Liver (tissue), 8 donors: ENCODE measurements at regions not wholly inside any gene's neighbourhood (a gene's known extent, or its start where the extent isn't known, plus 50 kb on each side); places are given as distances from the start of the nearest gene placed in this dataset.

ENCODE experiments used
- DNase-seq: peaks from one replicate; pipeline ENCODE4 v3.0.0-alpha.2; 2017; ENCODE audit warnings: low spot score
- H3K27ac ChIP-seq, 2 donors: one replicate each; pipeline ENCODE4 v1.7.0; 2013; ENCODE audit warnings: inconsistent platforms in 2 of 2, low read length in 2 of 2, control low read depth in 1 of 2, low read depth in 1 of 2, mild to moderate bottlenecking in 1 of 2
- H3K27me3 ChIP-seq, 4 donors: one replicate each; pipeline versions ENCODE4 v1.6.1 to v1.7.0; 2013; ENCODE audit warnings: low read length in 3 of 4, inconsistent platforms in 1 of 4, mild to moderate bottlenecking in 1 of 4, moderate library complexity in 1 of 4; ENCODE audit not compliant: control insufficient read depth in 4 of 4, insufficient read depth in 4 of 4
- H3K36me3 ChIP-seq, 4 donors: one replicate each; pipeline versions ENCODE4 v1.6.1 to v1.7.0; 2013; ENCODE audit warnings: low read length in 3 of 4, mild to moderate bottlenecking in 3 of 4, low read depth in 1 of 4, moderate library complexity in 1 of 4; ENCODE audit not compliant: control insufficient read depth in 4 of 4, insufficient read depth in 3 of 4
- H3K4me1 ChIP-seq, 4 donors: one replicate each; pipeline versions ENCODE4 v1.6.1 to v1.7.0; 2013; ENCODE audit warnings: low read length in 3 of 4, mild to moderate bottlenecking in 3 of 4, moderate library complexity in 1 of 4; ENCODE audit not compliant: control insufficient read depth in 4 of 4, insufficient read depth in 4 of 4
- H3K4me3 ChIP-seq, 3 donors: one replicate each; pipeline versions ENCODE4 v1.6.1 to v1.7.0; 2013; ENCODE audit warnings: low read length in 3 of 3, control low read depth in 1 of 3, low read depth in 1 of 3, mild to moderate bottlenecking in 1 of 3
- H3K9ac ChIP-seq, 2 donors: one replicate each; pipeline ENCODE4 v1.7.0; 2013; ENCODE audit warnings: low read length in 2 of 2, mild to moderate bottlenecking in 2 of 2, moderate library complexity in 2 of 2, control low read depth in 1 of 2, low read depth in 1 of 2
- H3K9me3 ChIP-seq, 4 donors: one replicate each; pipeline versions ENCODE4 v1.6.1 to v1.7.0; 2013; ENCODE audit warnings: low read length in 3 of 4; ENCODE audit not compliant: control insufficient read depth in 4 of 4
- CTCF ChIP-seq: fragments of 150-350 bp; IDR thresholded peaks from 2 replicates; pipeline ENCODE4 v1.5.1; 2017; ENCODE audit warnings: improper control_type of control experiment, low read depth, low read length; ENCODE audit not compliant: missing input control
- JUND ChIP-seq, 2 donors: IDR thresholded peaks; 2 replicates each; pipeline ENCODE4 v1.6.1; 2016; ENCODE audit warnings: antibody characterized with exemption in 2 of 2
- RAD21 ChIP-seq, 2 donors: IDR thresholded peaks; 2 replicates each; pipeline ENCODE4 v1.6.1; 2016; ENCODE audit warnings: antibody characterized with exemption in 2 of 2, mild to moderate bottlenecking in 2 of 2
- SP1 ChIP-seq: IDR thresholded peaks from 2 replicates; pipeline ENCODE4 v1.6.1; 2018; ENCODE audit warnings: antibody characterized with exemption, mild to moderate bottlenecking
- ZBTB33 ChIP-seq: IDR thresholded peaks from 2 replicates; pipeline ENCODE4 v1.6.1; 2016; ENCODE audit warnings: antibody characterized with exemption
- WGBS: extraction: QIAGEN DNeasy Blood & Tissue Kit; methylation state at CpG from one replicate; pipeline ENCODE4 v1.1.7; 2013; 5-methylcytosine and 5-hydroxymethylcytosine counted together
- TF ChIP-seq, protein P1 (sequence below): IDR thresholded peaks from 2 replicates; pipeline ENCODE4 v1.6.1; 2016; ENCODE audit warnings: antibody characterized with exemption, mild to moderate bottlenecking
- donor health status: healthy.
- donor health status: healthy.
- donor health status: healthy.
- donor health status: healthy.
- donor health status: healthy.

GRCh38 chr3:162278834-162279233 is 782.2 kb downstream of the OTOL1 start:
- 67% methylated on average over 2 of the region's 2 CpGs for WGBS
- Histone ChIP-seq H3K4me1 (no peaks in the 10 kb centered on the region), H3K9ac (no peak overlapping the region), H3K27me3 (no peaks in the 10 kb centered on the region), H3K27ac (no peak overlapping the region), H3K36me3 (no peaks in the 10 kb centered on the region), H3K4me3 (no peak overlapping the region), H3K9me3 (no peaks in the 10 kb centered on the region)
- no peak for DNase-seq
- TF ChIP-seq, protein P1, sequence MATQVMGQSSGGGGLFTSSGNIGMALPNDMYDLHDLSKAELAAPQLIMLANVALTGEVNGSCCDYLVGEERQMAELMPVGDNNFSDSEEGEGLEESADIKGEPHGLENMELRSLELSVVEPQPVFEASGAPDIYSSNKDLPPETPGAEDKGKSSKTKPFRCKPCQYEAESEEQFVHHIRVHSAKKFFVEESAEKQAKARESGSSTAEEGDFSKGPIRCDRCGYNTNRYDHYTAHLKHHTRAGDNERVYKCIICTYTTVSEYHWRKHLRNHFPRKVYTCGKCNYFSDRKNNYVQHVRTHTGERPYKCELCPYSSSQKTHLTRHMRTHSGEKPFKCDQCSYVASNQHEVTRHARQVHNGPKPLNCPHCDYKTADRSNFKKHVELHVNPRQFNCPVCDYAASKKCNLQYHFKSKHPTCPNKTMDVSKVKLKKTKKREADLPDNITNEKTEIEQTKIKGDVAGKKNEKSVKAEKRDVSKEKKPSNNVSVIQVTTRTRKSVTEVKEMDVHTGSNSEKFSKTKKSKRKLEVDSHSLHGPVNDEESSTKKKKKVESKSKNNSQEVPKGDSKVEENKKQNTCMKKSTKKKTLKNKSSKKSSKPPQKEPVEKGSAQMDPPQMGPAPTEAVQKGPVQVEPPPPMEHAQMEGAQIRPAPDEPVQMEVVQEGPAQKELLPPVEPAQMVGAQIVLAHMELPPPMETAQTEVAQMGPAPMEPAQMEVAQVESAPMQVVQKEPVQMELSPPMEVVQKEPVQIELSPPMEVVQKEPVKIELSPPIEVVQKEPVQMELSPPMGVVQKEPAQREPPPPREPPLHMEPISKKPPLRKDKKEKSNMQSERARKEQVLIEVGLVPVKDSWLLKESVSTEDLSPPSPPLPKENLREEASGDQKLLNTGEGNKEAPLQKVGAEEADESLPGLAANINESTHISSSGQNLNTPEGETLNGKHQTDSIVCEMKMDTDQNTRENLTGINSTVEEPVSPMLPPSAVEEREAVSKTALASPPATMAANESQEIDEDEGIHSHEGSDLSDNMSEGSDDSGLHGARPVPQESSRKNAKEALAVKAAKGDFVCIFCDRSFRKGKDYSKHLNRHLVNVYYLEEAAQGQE: no peak

GRCh38 chr3:162285259-162285658 is 788.7 kb downstream of the OTOL1 start:
- H3K27ac ChIP-seq: no peak overlapping the region
- no peaks in the 10 kb centered on the region for H3K4me1 ChIP-seq
- WGBS: 80% methylated on average over 3 of the region's 3 CpGs
- no peak for DNase-seq
- H3K36me3 ChIP-seq: no peaks in the 10 kb centered on the region
- no peaks in the 10 kb centered on the region for H3K27me3 ChIP-seq
- H3K9me3 ChIP-seq: no peaks in the 10 kb centered on the region
- H3K9ac ChIP-seq: no peak overlapping the region
- no peak overlapping the region for H3K4me3 ChIP-seq
- TF ChIP-seq ZBTB33: no peak
- TF ChIP-seq RAD21 (IDR thresholded peaks at IDR 0.05): no peak
- TF ChIP-seq JUND (IDR thresholded peaks at IDR 0.05): no peak
- TF ChIP-seq CTCF: no peak
- no peak for TF ChIP-seq SP1
- TF ChIP-seq, protein P1: no peak
